Nucleus accumbens (tissue), 56 donors: ENCODE measurements at regions not wholly inside any gene's neighbourhood (a gene's known extent, or its start where the extent isn't known, plus 50 kb on each side); places are given as distances from the start of the nearest gene placed in this dataset.
A peak's percentile ranks its signal among the peaks of the same experiment; 100 is the strongest.
"Not testable (repeated sequence)": the region's sequence is repeated elsewhere in the genome, so short reads cannot be mapped to it uniquely, and the experiment has no call there.

ENCODE experiments used
- DNase-seq, 56 donors: peaks; one replicate each; lab custom pipeline; 2025; lab: John Stamatoyannopoulos, UW

- no peak for DNase-seq
Measured at GRCh38 chr11:47928426-47928825, 51.9 kb upstream of the PTPRJ start.

- no peak for DNase-seq
Measured at GRCh38 chr11:47924184-47924691, 56.1 kb upstream of the PTPRJ start.

GRCh38 chr11:47923667-47924066 lies 56.7 kb upstream of the PTPRJ start:
- no peak for DNase-seq

- DNase-seq: not testable (repeated sequence)
Measured at GRCh38 chr11:47921080-47921555, 59.2 kb upstream of the PTPRJ start.

GRCh38 chr11:47918882-47919495 lies 61.4 kb upstream of the PTPRJ start:
- no peak for DNase-seq

- DNase-seq: no peak
Measured at GRCh38 chr11:47918370-47918690, 62.0 kb upstream of the PTPRJ start.

- DNase-seq: peak in 36 of 56 donors; percentile 11 to 64 (median 24)
Measured at GRCh38 chr11:47917599-47918369, 62.6 kb upstream of the PTPRJ start.

- DNase-seq: no peak
Measured at GRCh38 chr11:47916361-47916841, 64.0 kb upstream of the PTPRJ start.

- DNase-seq: no peak
Measured at GRCh38 chr11:47915783-47916182, 64.6 kb upstream of the PTPRJ start.

GRCh38 chr11:47915374-47915773 lies 65.0 kb upstream of the PTPRJ start:
- no peak for DNase-seq

- no peak for DNase-seq
Measured at GRCh38 chr11:47914743-47915142, 65.6 kb upstream of the PTPRJ start.

- no peak for DNase-seq
Measured at GRCh38 chr11:47913529-47914244, 65.5 kb upstream of the NUP160 start.

- no peak for DNase-seq
Measured at GRCh38 chr11:47912843-47913437, 64.8 kb upstream of the NUP160 start.

- DNase-seq: no peak
Measured at GRCh38 chr11:47911149-47911548, 63.0 kb upstream of the NUP160 start.

GRCh38 chr11:47908198-47908597 lies 60.0 kb upstream of the NUP160 start:
- no peak for DNase-seq

- DNase-seq: no peak
Measured at GRCh38 chr11:47907499-47907898, 59.3 kb upstream of the NUP160 start.

GRCh38 chr11:47906066-47906465 lies 57.9 kb upstream of the NUP160 start:
- no peak for DNase-seq

- no peak for DNase-seq
Measured at GRCh38 chr11:47905358-47906059, 57.4 kb upstream of the NUP160 start.

GRCh38 chr11:47904808-47905207 lies 56.7 kb upstream of the NUP160 start:
- no peak for DNase-seq

- no peak for DNase-seq
Measured at GRCh38 chr11:47904048-47904447, 55.9 kb upstream of the NUP160 start.
